GM08714 (cell line): ENCODE measurements at regions not wholly inside any gene's neighbourhood (a gene's known extent, or its start where the extent isn't known, plus 50 kb on each side); places are given as distances from the start of the nearest gene placed in this dataset.

ENCODE experiments used
- H3K4me3 ChIP-seq: fragments of 200-500 bp; sonication (Bioruptor generic); 2 replicates; pipeline ENCODE4 v1.5.1; 2014; ENCODE audit warnings: mild to moderate bottlenecking, low read length, inconsistent platforms
- ZNF274 ChIP-seq: IDR thresholded peaks from 2 replicates; pipeline ENCODE4 v1.6.1; 2012; ENCODE audit warnings: mild to moderate bottlenecking, low read depth, low read length

GRCh38 chr17:79377230-79377786 is 233.5 kb downstream of the RBFOX3 start:
- TF ChIP-seq ZNF274 = no peak
- no peak overlapping the region for H3K4me3 ChIP-seq

- TF ChIP-seq ZNF274 = no peak
- H3K4me3 ChIP-seq = no peak overlapping the region
These were observed 236.0 kb downstream of the RBFOX3 start for GRCh38 chr17:79374807-79375206.

GRCh38 chr17:79374087-79374689 is 236.7 kb downstream of the RBFOX3 start:
- TF ChIP-seq ZNF274 = no peak
- H3K4me3 ChIP-seq = no peak overlapping the region

GRCh38 chr17:79372470-79373238 is 238.2 kb downstream of the RBFOX3 start:
- no peak for TF ChIP-seq ZNF274
- H3K4me3 ChIP-seq = no peak overlapping the region

- TF ChIP-seq ZNF274 = no peak
- no peak overlapping the region for H3K4me3 ChIP-seq
These were observed 238.9 kb downstream of the RBFOX3 start for GRCh38 chr17:79371984-79372383.

- H3K4me3 ChIP-seq = no peak overlapping the region
- no peak for TF ChIP-seq ZNF274
These were observed 240.3 kb downstream of the RBFOX3 start for GRCh38 chr17:79370594-79370993.

- no peak for TF ChIP-seq ZNF274
- H3K4me3 ChIP-seq = no peak overlapping the region
These were observed 240.7 kb downstream of the RBFOX3 start for GRCh38 chr17:79370126-79370525.

GRCh38 chr17:79369532-79369931 is 241.3 kb downstream of the RBFOX3 start:
- TF ChIP-seq ZNF274 = no peak
- H3K4me3 ChIP-seq = no peak overlapping the region

GRCh38 chr17:79369001-79369400 is 241.8 kb downstream of the RBFOX3 start:
- TF ChIP-seq ZNF274 = no peak
- H3K4me3 ChIP-seq = no peak overlapping the region

GRCh38 chr17:79368521-79368920 is 242.3 kb downstream of the RBFOX3 start:
- no peak for TF ChIP-seq ZNF274
- H3K4me3 ChIP-seq = no peak overlapping the region

- no peak for TF ChIP-seq ZNF274
- H3K4me3 ChIP-seq = no peak overlapping the region
These were observed 243.8 kb downstream of the RBFOX3 start for GRCh38 chr17:79366988-79367571.

GRCh38 chr17:79365836-79366770 is 244.7 kb downstream of the RBFOX3 start:
- no peak for TF ChIP-seq ZNF274
- H3K4me3 ChIP-seq = no peak overlapping the region

- H3K4me3 ChIP-seq = no peak overlapping the region
- no peak for TF ChIP-seq ZNF274
These were observed 245.5 kb downstream of the RBFOX3 start for GRCh38 chr17:79365351-79365750.
